Pancreas (tissue), 10 donors: ENCODE measurements at regions not wholly inside any gene's neighbourhood (a gene's known extent, or its start where the extent isn't known, plus 50 kb on each side); places are given as distances from the start of the nearest gene placed in this dataset.

ENCODE experiments used
- ATAC-seq, 4 donors: fragments of 200-7000 bp; cut with Tn5 transposase; one replicate each; pipeline versions ENCODE4 v1.8.0 to v1.9.1; 2020; ENCODE audit warnings: mild to moderate bottlenecking in 4 of 4, moderate library complexity in 4 of 4
- DNase-seq, 6 donors: peaks; one replicate each; pipeline ENCODE4 v3.0.0-alpha.2; 2020
- FAIRE-seq: peaks from 2 replicates; lab custom pipeline; 2012; peaks lifted over from hg19 to GRCh38; lab: Jason Lieb, UNC
- H3K27ac ChIP-seq, 4 donors: fragments of 200-600 bp; sonication (generic); 1 replicate in 3 of 4; 2 replicates in 1 of 4; pipeline versions ENCODE4 v1.5.0 to v1.8.0; 2020
- H3K27me3 ChIP-seq, 4 donors: fragments of 200-600 bp; one replicate each; pipeline ENCODE4 v1.8.0; 2021
- H3K36me3 ChIP-seq, 3 donors: fragments of 200-600 bp; sonication (generic) in 1 of 3; one replicate each; pipeline versions ENCODE4 v1.5.0 to v1.8.0; 2020 to 2021
- H3K4me1 ChIP-seq, 3 donors: fragments of 200-600 bp; one replicate each; pipeline ENCODE4 v1.8.0; 2021
- H3K4me3 ChIP-seq, 4 donors: fragments of 200-600 bp; sonication (generic) in 2 of 4; one replicate each; pipeline versions ENCODE4 v1.5.0 to v1.8.0; 2020 to 2021
- H3K9me3 ChIP-seq, 4 donors: fragments of 200-600 bp; one replicate each; pipeline ENCODE4 v1.8.0; 2021
- CTCF ChIP-seq, 4 donors: fragments of 200-600 bp; sonication (generic) in 3 of 4; IDR thresholded peaks; one replicate each; pipeline versions ENCODE4 v1.5.0 to v1.8.0; 2021; ENCODE audit warnings: antibody characterized with exemption in 4 of 4
- WGBS, 2 donors: extraction: QIAGEN DNeasy Blood & Tissue Kit; methylation state at CpG; one replicate each; pipeline ENCODE4 v1.1.7; 2013; 5-methylcytosine and 5-hydroxymethylcytosine counted together
- intact Hi-C, 3 donors: fragments of 100-400 bp; cut with DNase I; formaldehyde crosslinking; loops; one replicate each; pipeline versions ENCODE4 v1.11.1 to v1.14.2; 2022
- donor health status: healthy with polysubstance abuse.
- donor health status: DM: no; HTN: no; CAD: no; lungs with moderate emphysema.
- donor health status: DM: no; HTN: no; CAD: no.
- donor health status: control.
- donor health status: control.
- donor health status: Bipolar disorder and iron deficiency.
- donor health status: DM: yes; HTN: yes; CAD: no.
- donor health status: DM: no; HTN: no; CAD: no.
- donor health status: DM: no; HTN: no; CAD: no.
- donor health status: DM: yes; HTN: yes; CAD: no.

- 85 to 90% methylated on average over 4 of the region's 4 CpGs for whole genome bisulfite sequencing, 2 donors
- H3K4me1 ChIP-seq = no peaks in the 10 kb centered on the region
- no peak for DNase-seq
These were observed 342.5 kb downstream of the NFIB start for GRCh38 chr9:13971415-13971814.

GRCh38 chr9:13970426-13970825 lies 343.5 kb downstream of the NFIB start:
- TF ChIP-seq CTCF (IDR thresholded peaks at IDR 0.05) = no peak
- H3K27me3 ChIP-seq = no peaks in the 10 kb centered on the region
- H3K4me3 ChIP-seq = no peak overlapping the region
- H3K36me3 ChIP-seq = no peaks in the 10 kb centered on the region
- ATAC-seq (no peak), FAIRE-seq (no peak), DNase-seq (no peak)
- no peak overlapping the region for H3K27ac ChIP-seq
- no peaks in the 10 kb centered on the region for H3K4me1 ChIP-seq
- intact Hi-C loops = no loop called here
- WGBS, 2 donors = 67 to 75% methylated on average over 3 of the region's 3 CpGs
- no peaks in the 10 kb centered on the region for H3K9me3 ChIP-seq

More at GRCh38 chr9:13971415-13971814, 342.5 kb downstream of the NFIB start:
- no peak for TF ChIP-seq CTCF (IDR thresholded peaks at IDR 0.05)
- FAIRE-seq = no peak
- Histone ChIP-seq H3K36me3 (no peaks in the 10 kb centered on the region), H3K27me3 (no peaks in the 10 kb centered on the region), H3K4me3 (no peak overlapping the region), H3K9me3 (no peaks in the 10 kb centered on the region), H3K27ac (no peak overlapping the region)
- intact Hi-C loops = no loop called here
- ATAC-seq = no peak

- no peak for DNase-seq
- intact Hi-C loops = no loop called here
- TF ChIP-seq CTCF (IDR thresholded peaks at IDR 0.05) = no peak
- H3K36me3 ChIP-seq = no peaks in the 10 kb centered on the region
- 42 to 45% methylated on average over 4 of the region's 4 CpGs for WGBS, 2 donors
- no peak for FAIRE-seq
- no peaks in the 10 kb centered on the region for H3K27me3 ChIP-seq
- no peak overlapping the region for H3K27ac ChIP-seq
- no peak for ATAC-seq
- H3K4me1 ChIP-seq = no peaks in the 10 kb centered on the region
- no peaks in the 10 kb centered on the region for H3K9me3 ChIP-seq
- no peak overlapping the region for H3K4me3 ChIP-seq
These were observed 343.9 kb downstream of the NFIB start for GRCh38 chr9:13970018-13970417.

- WGBS, 2 donors = 63 to 75% methylated on average over 4 of the region's 4 CpGs
- no peak for ATAC-seq
- no peaks in the 10 kb centered on the region for H3K4me1 ChIP-seq
- H3K36me3 ChIP-seq = no peaks in the 10 kb centered on the region
- H3K4me3 ChIP-seq = no peak overlapping the region
- FAIRE-seq = no peak
- no peaks in the 10 kb centered on the region for H3K27me3 ChIP-seq
- no peak for DNase-seq
- no peak overlapping the region for H3K27ac ChIP-seq
- TF ChIP-seq CTCF (IDR thresholded peaks at IDR 0.05) = no peak
- no peaks in the 10 kb centered on the region for H3K9me3 ChIP-seq
- intact Hi-C loops = no loop called here
These were observed 346.5 kb downstream of the NFIB start for GRCh38 chr9:13967438-13967837.

- no peaks in the 10 kb centered on the region for H3K4me1 ChIP-seq
- no peak overlapping the region for H3K27ac ChIP-seq
- no peaks in the 10 kb centered on the region for H3K9me3 ChIP-seq
- H3K36me3 ChIP-seq = no peaks in the 10 kb centered on the region
- TF ChIP-seq CTCF (IDR thresholded peaks at IDR 0.05) = no peak
- no peak overlapping the region for H3K4me3 ChIP-seq
- DNase-seq = no peak
- H3K27me3 ChIP-seq = no peaks in the 10 kb centered on the region
- ATAC-seq = no peak
- 93% methylated on average over 1 of the region's 1 CpG for WGBS, 2 donors
- FAIRE-seq = no peak
- intact Hi-C loops = no loop called here
These were observed 346.9 kb downstream of the NFIB start for GRCh38 chr9:13967011-13967410.
